GM23248 (cell line): ENCODE measurements at regions not wholly inside any gene's neighbourhood (a gene's known extent, or its start where the extent isn't known, plus 50 kb on each side); places are given as distances from the start of the nearest gene placed in this dataset.
"Not testable (repeated sequence)": the region's sequence is repeated elsewhere in the genome, so short reads cannot be mapped to it uniquely, and the experiment has no call there.

ENCODE experiments used
- DNase-seq: peaks from one replicate; pipeline ENCODE4 v3.0.0-alpha.2; 2015
- H2AFZ ChIP-seq: fragments of 200-600 bp; sonication (generic); 2 replicates; pipeline ENCODE4 v1.6.1; 2016; ENCODE audit warnings: antibody characterized with exemption
- H3F3A ChIP-seq: fragments of 200-600 bp; sonication (generic); 2 replicates; pipeline ENCODE4 v1.6.1; 2016; ENCODE audit warnings: mild to moderate bottlenecking, antibody characterized with exemption, mixed run types; ENCODE audit not compliant: insufficient read depth
- H3K27ac ChIP-seq: fragments of 200-600 bp; sonication (generic); 2 replicates; pipeline ENCODE4 v1.5.1; 2016; ENCODE audit warnings: mild to moderate bottlenecking
- H3K27me3 ChIP-seq: fragments of 200-600 bp; sonication (generic); replicated peaks from 2 replicates; pipeline ENCODE4 v1.6.1; 2016; ENCODE audit warnings: mild to moderate bottlenecking; ENCODE audit not compliant: insufficient read depth
- H3K36me3 ChIP-seq: fragments of 200-600 bp; sonication (generic); 2 replicates; pipeline ENCODE4 v1.6.1; 2016; ENCODE audit warnings: low read depth, mild to moderate bottlenecking
- H3K4me1 ChIP-seq: fragments of 200-600 bp; sonication (generic); 2 replicates; pipeline ENCODE4 v1.6.1; 2016; ENCODE audit warnings: mild to moderate bottlenecking; ENCODE audit not compliant: insufficient read depth
- H3K4me2 ChIP-seq: fragments of 200-600 bp; sonication (generic); one replicate; pipeline ENCODE4 v1.6.1; 2016; ENCODE audit warnings: mild to moderate bottlenecking; ENCODE audit not compliant: unreplicated experiment
- H3K4me3 ChIP-seq: fragments of 200-600 bp; sonication (generic); 2 replicates; pipeline ENCODE4 v1.5.1; 2016; ENCODE audit warnings: mild to moderate bottlenecking
- H3K79me2 ChIP-seq: fragments of 200-600 bp; sonication (generic); 2 replicates; pipeline ENCODE4 v1.6.1; 2016; ENCODE audit warnings: mild to moderate bottlenecking; ENCODE audit not compliant: insufficient read depth
- H3K9ac ChIP-seq: fragments of 200-600 bp; sonication (generic); 2 replicates; pipeline ENCODE4 v1.6.1; 2016; ENCODE audit warnings: mild to moderate bottlenecking
- H3K9me2 ChIP-seq: fragments of 200-600 bp; sonication (generic); 2 replicates; pipeline ENCODE4 v1.6.1; 2016; ENCODE audit warnings: mixed run types, mild to moderate bottlenecking, moderate library complexity; ENCODE audit not compliant: insufficient read depth
- H3K9me3 ChIP-seq: fragments of 200-600 bp; sonication (generic); one replicate; pipeline ENCODE4 v1.6.1; 2017; ENCODE audit warnings: low read depth
- H4K20me1 ChIP-seq: fragments of 200-600 bp; sonication (generic); 2 replicates; pipeline ENCODE4 v1.6.0; 2016; ENCODE audit not compliant: insufficient read depth
- EZH2 ChIP-seq: fragments of 200-600 bp; sonication (generic); IDR thresholded peaks from 2 replicates; pipeline ENCODE4 v1.6.1; 2018; ENCODE audit warnings: antibody characterized with exemption, mild to moderate bottlenecking; ENCODE audit not compliant: insufficient read depth, poor library complexity, severe bottlenecking
- EZH2phosphoT487 ChIP-seq: fragments of 200-600 bp; sonication (generic); IDR thresholded peaks from 2 replicates; pipeline ENCODE4 v1.6.1; 2018; ENCODE audit warnings: antibody characterized with exemption, moderate library complexity, mild to moderate bottlenecking, low read depth; ENCODE audit not compliant: insufficient read depth
- WGBS, 2 experiments: methylation state at CpG; one replicate each; pipeline ENCODE4 v1.1.6; 2015 to 2017; ENCODE audit warnings: low lambda C conversion rate in 2 of 2, low coverage in 1 of 2; ENCODE audit errors: missing lambda C conversion rate in 2 of 2; 5-methylcytosine and 5-hydroxymethylcytosine counted together
- in situ Hi-C: fragments of 300-500 bp; cut with MboI; formaldehyde crosslinking; loops from 2 replicates; pipeline ENCODE4 v1.15.0; 2020

GRCh38 chr5:153939101-153939500 is 99.6 kb downstream of the FAM114A2 start:
- Histone ChIP-seq H3K4me2 (no peak overlapping the region), H3K4me3 (no peak overlapping the region), H3K9me3 (peaks cover 8% of the 10 kb centered on the region), H3K9ac (no peak overlapping the region), H3F3A (no peaks in the 10 kb centered on the region; the same call in 1 of the 2 replicates), H3K4me1 (peaks cover 4% of the 10 kb centered on the region; the same call in 1 of the 2 replicates), H3K27me3 (no peaks in the 10 kb centered on the region), H4K20me1 (no peaks in the 10 kb centered on the region), H3K36me3 (no peaks in the 10 kb centered on the region), H3K27ac (no peak overlapping the region), H3K79me2 (no peaks in the 10 kb centered on the region), H2AFZ (no peak overlapping the region), H3K9me2 (no peaks in the 10 kb centered on the region)
- 35 to 44% methylated on average over 3 of the region's 3 CpGs for WGBS, 2 experiments
- TF ChIP-seq EZH2 (no peak), EZH2phosphoT487 (no peak)
- DNase-seq: no peak
- in situ Hi-C loops: no loop called here

DNA sequence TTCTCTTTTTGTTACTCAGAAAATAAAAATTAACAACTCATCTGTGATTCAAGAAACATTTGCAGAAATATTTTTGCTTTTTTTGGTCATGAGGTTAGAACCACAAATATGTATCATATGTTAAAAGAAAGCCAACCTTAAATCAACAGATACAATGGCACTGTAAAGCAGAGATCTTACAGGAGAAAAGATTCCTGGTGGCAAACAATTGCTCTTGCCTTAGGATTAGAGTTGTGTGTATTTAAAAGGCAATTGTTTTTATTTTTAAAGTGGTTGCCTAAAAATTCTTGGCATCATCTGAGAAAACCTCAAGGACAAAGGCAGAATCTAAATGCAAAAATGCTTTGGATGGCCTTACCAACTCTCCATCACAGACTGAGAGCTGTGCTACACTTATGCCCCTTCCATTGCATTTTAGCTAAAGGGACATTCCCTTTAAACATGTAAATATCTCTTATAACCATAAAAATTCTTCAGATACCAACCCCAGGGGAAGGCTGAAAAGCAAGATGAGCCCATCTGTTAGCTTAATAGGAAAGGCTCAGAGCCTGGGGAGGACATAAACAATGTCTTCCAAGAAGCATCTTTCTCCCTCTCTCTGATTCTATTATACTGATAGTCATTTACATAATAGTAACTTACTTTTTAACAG is 100.4 kb downstream of the FAM114A2 start:
- in situ Hi-C loops: no loop called here
- Histone ChIP-seq H3K4me3 (no peak overlapping the region), H3K27me3 (no peaks in the 10 kb centered on the region), H3F3A (no peaks in the 10 kb centered on the region; the same call in 1 of the 2 replicates), H3K36me3 (no peaks in the 10 kb centered on the region), H3K9ac (no peak overlapping the region), H3K79me2 (no peaks in the 10 kb centered on the region), H4K20me1 (no peaks in the 10 kb centered on the region), H3K9me2 (no peaks in the 10 kb centered on the region), H3K4me1 (peaks cover 4% of the 10 kb centered on the region; the same call in 1 of the 2 replicates), H2AFZ (no peak overlapping the region), H3K27ac (no peak overlapping the region), H3K9me3 (peaks cover 8% of the 10 kb centered on the region), H3K4me2 (no peak overlapping the region)
- no peak for TF ChIP-seq EZH2
- TF ChIP-seq EZH2phosphoT487: no peak
- DNase-seq: peak; percentile 10

DNA sequence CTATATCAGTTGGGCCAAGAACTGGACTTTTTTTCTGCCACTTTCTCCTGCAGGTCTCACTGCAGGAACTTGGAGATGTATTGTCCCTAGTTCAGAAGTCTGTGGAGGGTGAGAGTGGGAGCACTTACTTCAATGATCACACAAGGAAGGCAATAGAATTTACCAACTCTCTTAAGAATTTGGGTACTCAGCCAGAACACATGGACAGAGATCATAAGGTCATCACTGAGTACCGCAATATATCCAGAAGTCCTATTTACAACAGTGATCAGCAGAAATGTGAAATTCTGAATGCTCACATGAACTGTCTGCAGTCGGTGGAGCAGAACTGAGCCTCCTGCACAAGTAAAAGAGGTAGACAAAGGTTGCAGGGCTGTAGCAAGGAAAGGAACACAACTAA is 101.0 kb downstream of the FAM114A2 start:
- no peak overlapping the region for H3K9ac ChIP-seq
- no peaks in the 10 kb centered on the region for H3K9me2 ChIP-seq
- no peak overlapping the region for H3K4me2 ChIP-seq
- no peaks in the 10 kb centered on the region for H3K36me3 ChIP-seq
- TF ChIP-seq EZH2phosphoT487: no peak
- no peak for TF ChIP-seq EZH2
- H3K9me3 ChIP-seq: peaks cover 8% of the 10 kb centered on the region
- in situ Hi-C loops: no loop called here
- no peaks in the 10 kb centered on the region; the same call in 1 of the 2 replicates for H3F3A ChIP-seq
- no peak overlapping the region for H3K4me3 ChIP-seq
- 41 to 56% methylated on average over 2 of the region's 2 CpGs for WGBS, 2 experiments
- no peak for DNase-seq
- no peak overlapping the region for H2AFZ ChIP-seq
- H3K27me3 ChIP-seq: no peaks in the 10 kb centered on the region
- no peaks in the 10 kb centered on the region for H4K20me1 ChIP-seq
- H3K79me2 ChIP-seq: no peaks in the 10 kb centered on the region
- no peak overlapping the region for H3K27ac ChIP-seq
- peaks cover 4% of the 10 kb centered on the region; the same call in 1 of the 2 replicates for H3K4me1 ChIP-seq

DNA sequence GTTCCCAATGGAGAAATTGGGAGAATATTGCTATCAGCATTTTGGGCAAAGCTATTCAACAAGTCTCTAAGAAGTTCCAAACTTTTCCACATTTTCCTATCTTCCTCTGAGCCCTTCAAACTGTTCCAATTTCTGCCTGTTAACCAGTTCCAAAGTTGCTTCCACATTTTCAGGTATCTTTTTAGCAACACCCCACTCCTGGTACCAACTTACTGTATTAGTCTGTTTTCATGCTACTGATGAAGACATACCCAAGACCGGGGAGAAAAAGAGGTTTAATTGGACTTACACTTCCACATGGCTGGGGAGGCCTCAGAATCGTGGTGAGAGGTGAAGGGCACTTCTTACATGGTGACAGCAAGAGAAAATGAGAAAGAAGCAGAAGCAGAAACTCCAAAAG is 103.6 kb downstream of the FAM114A2 start:
- H2AFZ ChIP-seq, H3K4me1 ChIP-seq, DNase-seq, H3K9me3 ChIP-seq, H3K36me3 ChIP-seq, H3K4me2 ChIP-seq, in situ Hi-C loops, H3K4me3 ChIP-seq, H3K27me3 ChIP-seq, H3K9me2 ChIP-seq, H3F3A ChIP-seq, H3K79me2 ChIP-seq, H4K20me1 ChIP-seq, H3K9ac ChIP-seq, H3K27ac ChIP-seq: not testable (repeated sequence)
- 14% methylated on average over 2 of the region's 2 CpGs for WGBS, 2 experiments

- peak; percentile 29 for DNase-seq
- in situ Hi-C loops: no loop called here
Observed at GRCh38 chr5:153926201-153926600, 112.5 kb downstream of the FAM114A2 start.

More at GRCh38 chr5:153926201-153926600, 112.5 kb downstream of the FAM114A2 start:
- Histone ChIP-seq H2AFZ (no peak overlapping the region), H3K9me3 (no peaks in the 10 kb centered on the region), H3K27me3 (no peaks in the 10 kb centered on the region), H3K27ac (no peak overlapping the region), H3K9me2 (no peaks in the 10 kb centered on the region), H4K20me1 (no peaks in the 10 kb centered on the region), H3F3A (no peaks in the 10 kb centered on the region), H3K4me2 (no peak overlapping the region), H3K4me3 (no peak overlapping the region), H3K79me2 (no peaks in the 10 kb centered on the region), H3K36me3 (no peaks in the 10 kb centered on the region), H3K4me1 (no peaks in the 10 kb centered on the region), H3K9ac (no peak overlapping the region)
- no peak for TF ChIP-seq EZH2
- no peak for TF ChIP-seq EZH2phosphoT487
